ENCODE measurements at regions not wholly inside any gene's neighbourhood (a gene's known extent, or its start where the extent isn't known, plus 50 kb on each side); places are given as distances from the start of the nearest gene placed in this dataset.

- H3K9me3 Mint-ChIP-seq = no peaks in the 10 kb centered on the region
- H3K27ac Mint-ChIP-seq = no peak overlapping the region
- no peaks in the 10 kb centered on the region for H3K36me3 Mint-ChIP-seq
- H3K4me1 Mint-ChIP-seq (ENCODE audit: unreplicated experiment) = peaks cover 43% of the 10 kb centered on the region
- H3K4me3 Mint-ChIP-seq = no peak overlapping the region
- H3K27me3 Mint-ChIP-seq = no peaks in the 10 kb centered on the region
- no peak for TF ChIP-seq CTCF (conservative IDR thresholded peaks at IDR 0.05)
- no peak for DNase-seq (ENCODE audit: extremely low spot score, unreplicated experiment)
Measured at GRCh38 chr17:62871291-62871690, 63.2 kb upstream of the MARCHF10 start.

- Mint-ChIP-seq H3K27me3 (no peaks in the 10 kb centered on the region), H3K4me1 (ENCODE audit: unreplicated experiment) (peaks cover 39% of the 10 kb centered on the region), H3K9me3 (peaks cover under 1% of the 10 kb centered on the region), H3K27ac (peak overlapping the region; percentile 94), H3K4me3 (peak overlapping the region; percentile 73), H3K36me3 (no peaks in the 10 kb centered on the region)
- DNase-seq (ENCODE audit: extremely low spot score, unreplicated experiment) = no peak
- TF ChIP-seq CTCF (conservative IDR thresholded peaks at IDR 0.05) = no peak
Measured at GRCh38 chr17:62870552-62870971, 62.4 kb upstream of the MARCHF10 start.

GRCh38 chr17:62870030-62870541 is 62.0 kb upstream of the MARCHF10 start:
- TF ChIP-seq CTCF (conservative IDR thresholded peaks at IDR 0.05) = no peak
- Mint-ChIP-seq H3K36me3 (no peaks in the 10 kb centered on the region), H3K4me1 (ENCODE audit: unreplicated experiment) (peaks cover 36% of the 10 kb centered on the region), H3K27me3 (no peaks in the 10 kb centered on the region), H3K4me3 (peak overlapping the region; percentile 73), H3K9me3 (peaks cover 5% of the 10 kb centered on the region), H3K27ac (peak overlapping the region; percentile 94)
- peak; percentile 71 for DNase-seq (ENCODE audit: extremely low spot score, unreplicated experiment)

- no peak for TF ChIP-seq CTCF (conservative IDR thresholded peaks at IDR 0.05)
- peaks cover 29% of the 10 kb centered on the region for H3K4me1 Mint-ChIP-seq (ENCODE audit: unreplicated experiment)
- H3K27me3 Mint-ChIP-seq = no peaks in the 10 kb centered on the region
- H3K27ac Mint-ChIP-seq = no peak overlapping the region
- peaks cover 5% of the 10 kb centered on the region for H3K9me3 Mint-ChIP-seq
- H3K36me3 Mint-ChIP-seq = no peaks in the 10 kb centered on the region
- no peak for DNase-seq (ENCODE audit: extremely low spot score, unreplicated experiment)
- no peak overlapping the region for H3K4me3 Mint-ChIP-seq
Measured at GRCh38 chr17:62868723-62869122, 60.6 kb upstream of the MARCHF10 start.

- H3K27ac Mint-ChIP-seq = peak overlapping the region; percentile 40
- H3K27me3 Mint-ChIP-seq = no peaks in the 10 kb centered on the region
- TF ChIP-seq CTCF (conservative IDR thresholded peaks at IDR 0.05) = no peak
- H3K4me3 Mint-ChIP-seq = no peak overlapping the region
- DNase-seq (ENCODE audit: extremely low spot score, unreplicated experiment) = no peak
- peaks cover 24% of the 10 kb centered on the region for H3K4me1 Mint-ChIP-seq (ENCODE audit: unreplicated experiment)
- no peaks in the 10 kb centered on the region for H3K36me3 Mint-ChIP-seq
- H3K9me3 Mint-ChIP-seq = peaks cover 5% of the 10 kb centered on the region
Measured at GRCh38 chr17:62868008-62868407, 59.9 kb upstream of the MARCHF10 start.

GRCh38 chr17:62867303-62867702 is 59.2 kb upstream of the MARCHF10 start:
- Mint-ChIP-seq H3K27me3 (no peaks in the 10 kb centered on the region), H3K4me3 (no peak overlapping the region), H3K36me3 (no peaks in the 10 kb centered on the region), H3K27ac (no peak overlapping the region), H3K4me1 (ENCODE audit: unreplicated experiment) (peaks cover 24% of the 10 kb centered on the region), H3K9me3 (peaks cover 5% of the 10 kb centered on the region)
- TF ChIP-seq CTCF (conservative IDR thresholded peaks at IDR 0.05) = no peak
- no peak for DNase-seq (ENCODE audit: extremely low spot score, unreplicated experiment)

Data from type B pancreatic cell (in vitro differentiated cells).